ENCODE measurements at regions not wholly inside any gene's neighbourhood (a gene's known extent, or its start where the extent isn't known, plus 50 kb on each side); places are given as distances from the start of the nearest gene placed in this dataset.

DNA sequence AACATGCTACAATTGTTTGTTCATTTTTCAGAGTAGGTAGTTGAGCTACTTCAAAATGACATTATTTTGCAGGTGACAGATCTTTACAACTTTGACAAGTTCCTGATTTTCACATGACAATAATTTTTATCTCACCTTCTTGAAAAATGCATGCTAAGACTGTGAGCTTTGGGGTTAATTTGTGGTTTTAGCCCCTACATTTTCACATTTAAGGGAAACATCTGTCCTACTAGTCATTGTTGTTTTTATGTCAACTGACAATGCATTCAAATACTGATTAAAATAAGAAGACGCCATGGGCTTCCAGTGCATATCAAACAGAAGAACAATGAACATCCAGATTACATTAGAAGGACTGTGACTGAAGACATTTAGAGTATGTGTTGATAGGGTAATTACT lies 1470.8 kb upstream of the TENM4 start:
- Mint-ChIP-seq H3K9me3 (peaks cover 0 to 38% (median 5%) of the 10 kb centered on the region in 9 donors), H3K36me3 (no peaks in the 10 kb centered on the region), H3K4me3 (no peak overlapping the region), H3K4me1 (no peaks in the 10 kb centered on the region), H3K27ac (no peak overlapping the region), H3K27me3 (no peaks in the 10 kb centered on the region)
- POLR2A ChIA-PET = no interaction called here
- ATAC-seq (no peak), DNase-seq (no peak)

DNA sequence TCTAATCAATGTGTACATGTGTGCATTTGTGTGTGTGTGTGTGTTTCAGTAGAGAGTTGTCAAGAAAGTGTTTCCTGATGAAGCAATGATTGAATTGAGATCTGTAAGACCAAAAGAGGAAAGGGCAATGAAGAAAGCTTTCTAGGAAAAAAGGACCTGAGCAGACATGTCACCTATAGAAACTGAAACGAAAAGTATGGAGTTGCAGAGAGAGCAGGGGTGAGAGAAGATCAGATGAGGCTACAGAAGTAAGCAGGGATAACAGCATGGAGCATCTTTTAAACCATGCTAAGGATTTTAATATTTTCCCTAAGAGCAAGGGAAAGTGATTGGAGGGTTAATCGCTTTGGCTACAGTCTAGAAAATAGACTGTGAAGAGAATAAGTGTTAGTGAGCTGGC lies 1459.4 kb upstream of the TENM4 start:
- Mint-ChIP-seq H3K9me3 (peaks cover 2 to 20% (median 12%) of the 10 kb centered on the region in 9 donors), H3K27ac (no peak overlapping the region), H3K27me3 (no peaks in the 10 kb centered on the region), H3K4me3 (no peak overlapping the region), H3K36me3 (no peaks in the 10 kb centered on the region), H3K4me1 (no peaks in the 10 kb centered on the region)
- POLR2A ChIA-PET = no interaction called here
- DNase-seq (no peak), ATAC-seq (no peak)

DNA sequence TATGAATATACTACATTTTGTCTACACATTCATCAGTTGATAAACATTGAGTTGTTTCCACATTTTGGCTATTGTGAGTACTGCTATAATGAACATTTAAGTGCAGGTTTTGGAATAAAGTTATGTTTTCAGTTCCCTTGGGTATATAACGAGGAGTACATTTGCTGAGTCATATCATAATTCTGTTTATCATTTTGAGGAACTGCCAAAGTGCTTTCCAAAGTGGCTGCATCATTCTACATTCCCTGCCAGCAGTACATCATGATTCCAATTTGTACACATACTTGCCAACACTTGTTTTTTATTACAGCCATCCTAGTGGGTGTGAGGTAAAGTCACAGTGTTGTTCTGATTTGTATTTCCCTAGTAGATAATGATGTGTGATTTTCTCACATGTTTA lies 1458.6 kb upstream of the TENM4 start:
- no peak for ATAC-seq
- Mint-ChIP-seq H3K4me1 (no peaks in the 10 kb centered on the region), H3K27me3 (no peaks in the 10 kb centered on the region), H3K4me3 (no peak overlapping the region), H3K9me3 (peaks cover 2 to 19% (median 11%) of the 10 kb centered on the region in 9 donors), H3K27ac (no peak overlapping the region), H3K36me3 (no peaks in the 10 kb centered on the region)
- DNase-seq = no peak
- POLR2A ChIA-PET = no interaction called here

DNA sequence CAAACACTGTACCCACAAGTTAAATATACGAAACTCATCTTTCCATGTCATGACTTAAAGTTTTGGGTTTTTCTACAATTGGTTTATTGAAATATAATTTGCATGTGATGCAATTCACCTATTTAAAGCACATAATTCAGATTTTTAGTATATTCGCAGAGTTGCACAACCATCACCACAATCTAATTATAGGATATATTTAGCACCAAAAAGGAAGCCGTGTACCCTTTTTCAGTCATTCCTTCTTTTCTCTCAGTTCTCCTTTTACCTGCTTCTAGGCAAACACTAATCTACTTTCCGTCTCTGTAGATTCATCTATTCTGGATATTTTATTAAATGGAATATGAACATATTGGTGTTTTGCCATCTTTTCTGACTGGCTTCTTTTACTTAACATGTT lies 1458.1 kb upstream of the TENM4 start:
- no peak overlapping the region for H3K4me3 Mint-ChIP-seq
- ATAC-seq = no peak

DNA sequence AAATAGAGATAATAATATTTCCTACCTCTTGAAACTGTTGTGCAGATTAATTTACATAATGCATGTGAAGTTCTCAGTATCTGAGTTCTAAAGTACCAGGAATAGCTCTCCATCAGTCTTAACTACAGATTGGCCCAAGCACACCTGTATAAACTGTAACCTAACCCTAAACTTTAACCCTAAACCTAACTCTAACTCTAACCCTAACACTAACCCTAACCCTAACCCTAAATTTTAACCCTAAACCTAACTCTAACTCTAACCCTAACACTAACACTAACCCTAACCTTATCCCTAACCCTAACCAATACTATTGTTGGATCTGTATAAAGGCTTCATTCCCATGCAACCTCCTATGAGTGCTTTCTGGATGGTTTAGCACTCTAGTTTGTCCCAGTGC lies 1445.9 kb upstream of the TENM4 start:
- no peaks in the 10 kb centered on the region for H3K4me1 Mint-ChIP-seq
- ATAC-seq = no peak
- DNase-seq = no peak

More for the DNA sequence above, 1458.1 kb upstream of the TENM4 start:
- H3K36me3 Mint-ChIP-seq = no peaks in the 10 kb centered on the region
- H3K4me1 Mint-ChIP-seq = no peaks in the 10 kb centered on the region
- POLR2A ChIA-PET = no interaction called here
- no peaks in the 10 kb centered on the region for H3K27me3 Mint-ChIP-seq
- no peak for DNase-seq
- peaks cover under 1 to 17% (median 11%) of the 10 kb centered on the region in 9 donors for H3K9me3 Mint-ChIP-seq
- no peak overlapping the region for H3K27ac Mint-ChIP-seq

DNA sequence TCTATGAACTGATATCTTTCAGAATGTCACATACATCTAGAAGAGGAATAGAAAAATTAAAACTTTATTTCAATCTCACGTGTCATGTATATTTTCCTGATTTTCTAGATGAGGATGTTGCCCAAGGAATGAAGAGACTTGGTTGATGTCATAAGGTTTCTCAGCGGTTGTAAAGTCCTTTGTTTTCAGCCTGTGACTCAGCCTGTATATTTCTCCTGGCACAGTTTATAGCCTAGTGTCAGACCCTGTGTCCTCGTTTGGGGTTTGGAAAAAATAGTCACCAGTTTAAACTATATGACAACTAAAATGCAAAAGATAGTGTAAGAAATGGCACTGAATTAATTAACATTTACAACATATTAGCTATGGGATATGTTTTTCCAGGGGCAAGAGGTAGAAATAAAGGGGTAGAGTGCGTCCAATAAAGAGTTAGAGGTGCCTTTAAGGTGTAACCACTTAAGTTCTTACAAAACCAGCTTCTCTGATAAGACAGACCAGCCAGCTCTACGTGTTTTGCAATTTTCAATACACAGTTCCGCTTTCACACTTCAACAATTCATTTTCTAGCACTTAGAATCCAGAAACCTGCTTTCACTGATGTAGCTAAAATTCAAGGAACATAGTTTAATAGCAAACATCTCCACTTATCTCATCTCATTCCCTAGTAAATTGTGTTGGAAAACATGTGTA lies 1432.6 kb upstream of the TENM4 start:
- no peak for ATAC-seq
- POLR2A ChIA-PET = no interaction called here
- Mint-ChIP-seq H3K27ac (no peak overlapping the region), H3K9me3 (peaks cover 0 to 13% (median 9%) of the 10 kb centered on the region in 9 donors), H3K4me1 (no peaks in the 10 kb centered on the region), H3K36me3 (no peaks in the 10 kb centered on the region), H3K27me3 (no peaks in the 10 kb centered on the region), H3K4me3 (no peak overlapping the region)
- DNase-seq = no peak

More for the DNA sequence above, 1445.9 kb upstream of the TENM4 start:
- Mint-ChIP-seq H3K9me3 (peaks cover 0 to 23% (median 8%) of the 10 kb centered on the region in 9 donors), H3K27me3 (no peaks in the 10 kb centered on the region), H3K27ac (no peak overlapping the region), H3K36me3 (no peaks in the 10 kb centered on the region), H3K4me3 (no peak overlapping the region)
- POLR2A ChIA-PET = no interaction called here

DNA sequence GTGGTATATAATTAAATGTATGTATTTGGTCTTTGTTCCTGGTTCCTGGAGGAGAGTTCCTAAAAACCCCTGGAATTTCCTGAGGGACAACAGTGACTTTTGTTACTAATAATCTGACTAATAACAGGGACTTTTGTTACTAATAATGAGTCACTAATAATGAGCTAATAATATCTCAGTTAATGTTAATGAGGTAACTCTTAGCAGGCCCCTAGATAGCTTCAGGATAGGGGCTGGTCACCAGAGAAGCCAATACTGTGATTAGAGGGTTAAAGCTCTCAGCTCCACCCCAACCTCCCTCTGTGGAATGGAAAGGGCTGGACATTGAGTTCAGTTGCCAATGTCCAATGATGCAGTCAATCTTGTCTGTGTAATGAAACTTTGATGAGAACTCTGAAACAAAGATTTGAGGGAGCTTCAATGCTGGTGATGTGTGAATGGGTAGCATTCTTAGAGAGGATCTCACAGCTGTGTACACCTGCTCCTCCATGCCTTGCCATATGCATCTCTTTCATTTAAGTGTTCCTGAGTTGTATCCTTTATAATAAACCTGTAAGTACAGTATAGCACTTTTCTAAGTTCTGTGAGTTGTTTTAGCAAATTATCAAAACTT lies 1431.4 kb upstream of the TENM4 start:
- no peak for ATAC-seq
- H3K27ac Mint-ChIP-seq = no peak overlapping the region
- POLR2A ChIA-PET = no interaction called here

DNA sequence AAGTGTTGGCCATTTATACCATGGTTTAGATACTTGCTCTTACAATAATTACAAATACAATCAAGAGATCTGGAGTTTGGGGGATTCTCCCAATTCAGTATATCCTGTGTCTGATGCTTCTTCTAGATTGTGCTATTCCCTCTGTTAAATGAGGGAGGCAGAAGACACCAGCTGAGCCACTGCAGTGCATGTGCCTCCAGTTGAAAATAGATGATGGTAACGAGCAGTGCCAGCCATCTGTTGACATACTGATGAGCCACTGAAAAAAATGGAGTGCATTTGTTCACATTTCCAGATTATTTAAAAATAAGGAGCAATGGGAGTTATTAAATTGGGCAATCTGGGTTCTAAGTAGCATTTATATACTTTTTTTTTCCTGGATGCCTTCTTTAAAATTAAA lies 1428.0 kb upstream of the TENM4 start:
- H3K4me1 Mint-ChIP-seq = peaks cover 0 to 1% (median 0%) of the 10 kb centered on the region in 4 donors
- POLR2A ChIA-PET = no interaction called here
- no peak overlapping the region for H3K4me3 Mint-ChIP-seq
- no peak for DNase-seq
- no peak overlapping the region for H3K27ac Mint-ChIP-seq
- H3K27me3 Mint-ChIP-seq = no peaks in the 10 kb centered on the region
- ATAC-seq = no peak
- no peaks in the 10 kb centered on the region for H3K36me3 Mint-ChIP-seq
- H3K9me3 Mint-ChIP-seq = peaks cover 0 to 17% (median 7%) of the 10 kb centered on the region in 9 donors

More for the DNA sequence above, 1431.4 kb upstream of the TENM4 start:
- Mint-ChIP-seq H3K4me1 (no peaks in the 10 kb centered on the region), H3K9me3 (peaks cover 0 to 17% (median 10%) of the 10 kb centered on the region in 9 donors), H3K36me3 (no peaks in the 10 kb centered on the region), H3K4me3 (no peak overlapping the region), H3K27me3 (no peaks in the 10 kb centered on the region)
- no peak for DNase-seq

DNA sequence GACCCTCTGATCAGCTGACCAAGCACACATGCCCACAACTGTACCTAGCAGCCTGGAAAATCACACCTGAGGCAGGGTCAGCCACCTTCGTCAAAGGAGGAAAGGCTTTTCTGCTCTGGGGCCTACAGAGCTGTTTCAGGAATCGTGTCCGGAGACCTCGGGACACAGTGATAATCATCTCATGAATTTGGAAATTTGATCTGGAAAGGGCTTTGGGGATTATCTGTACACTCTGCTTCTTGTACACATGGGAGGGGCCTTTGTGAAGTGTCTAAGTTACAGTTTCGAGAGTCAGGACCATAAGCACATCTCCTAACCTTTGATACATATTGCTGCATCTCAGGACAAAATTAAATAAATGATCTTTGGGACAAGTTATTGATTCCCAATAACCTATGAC lies 1421.2 kb upstream of the TENM4 start:
- no peaks in the 10 kb centered on the region for H3K36me3 Mint-ChIP-seq
- H3K27ac Mint-ChIP-seq = no peak overlapping the region
- no peak for DNase-seq
- no peaks in the 10 kb centered on the region for H3K27me3 Mint-ChIP-seq
- H3K9me3 Mint-ChIP-seq = peaks cover 0 to 17% (median 3%) of the 10 kb centered on the region in 9 donors
- no peak for ATAC-seq
- H3K4me3 Mint-ChIP-seq = no peak overlapping the region
- H3K4me1 Mint-ChIP-seq = peaks cover 0 to 1% (median 0%) of the 10 kb centered on the region in 4 donors
- POLR2A ChIA-PET = no interaction called here

DNA sequence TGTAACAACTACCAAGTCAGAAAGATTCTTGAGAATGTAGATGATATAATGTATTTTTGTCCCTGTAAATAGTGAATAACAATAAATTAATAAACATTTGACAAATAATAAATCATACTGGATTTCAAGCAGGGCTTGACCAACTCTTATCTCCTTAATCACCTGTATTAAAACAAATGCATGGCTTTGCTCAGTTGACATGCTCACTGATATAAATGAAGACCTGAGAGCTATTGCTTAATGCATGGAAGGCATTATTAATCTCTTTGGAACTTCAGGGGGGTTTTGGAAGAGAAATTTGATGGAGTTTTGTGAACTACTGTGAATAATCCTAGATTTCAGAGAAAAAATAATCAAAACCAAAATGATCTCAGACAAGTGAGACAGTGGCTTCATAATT lies 1420.4 kb upstream of the TENM4 start:
- Mint-ChIP-seq H3K27ac (no peak overlapping the region), H3K4me3 (no peak overlapping the region), H3K36me3 (no peaks in the 10 kb centered on the region), H3K27me3 (no peaks in the 10 kb centered on the region), H3K4me1 (peaks cover 0 to 1% (median 0%) of the 10 kb centered on the region in 4 donors), H3K9me3 (peaks cover 0 to 12% (median 0%) of the 10 kb centered on the region in 9 donors)
- DNase-seq (no peak), ATAC-seq (no peak)
- POLR2A ChIA-PET = no interaction called here

DNA sequence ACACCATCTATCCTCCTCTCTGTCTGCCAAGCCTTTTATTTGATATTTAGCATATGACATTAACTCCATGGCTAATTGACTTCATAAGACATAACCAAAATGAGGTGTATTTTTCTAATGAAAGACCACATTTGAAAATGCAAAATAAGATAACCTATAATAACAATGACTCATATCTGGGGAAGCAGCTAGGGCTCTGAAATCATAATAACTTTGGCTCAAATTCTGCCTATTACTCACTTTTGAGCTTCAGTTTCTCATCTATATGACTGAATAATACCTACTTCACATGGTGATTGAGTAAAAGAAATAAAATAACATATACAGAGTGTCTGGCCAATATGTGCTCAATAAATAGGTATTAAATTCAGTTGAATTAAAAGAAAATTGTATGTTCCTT lies 1419.8 kb upstream of the TENM4 start:
- H3K4me1 Mint-ChIP-seq = peaks cover 0 to 1% (median 0%) of the 10 kb centered on the region in 4 donors
- ATAC-seq (no peak), DNase-seq (no peak)
- POLR2A ChIA-PET = no interaction called here
- H3K27ac Mint-ChIP-seq = no peak overlapping the region
- no peak overlapping the region for H3K4me3 Mint-ChIP-seq
- H3K27me3 Mint-ChIP-seq = no peaks in the 10 kb centered on the region
- H3K36me3 Mint-ChIP-seq = no peaks in the 10 kb centered on the region
- peaks cover 0 to 8% (median 0%) of the 10 kb centered on the region in 9 donors for H3K9me3 Mint-ChIP-seq

DNA sequence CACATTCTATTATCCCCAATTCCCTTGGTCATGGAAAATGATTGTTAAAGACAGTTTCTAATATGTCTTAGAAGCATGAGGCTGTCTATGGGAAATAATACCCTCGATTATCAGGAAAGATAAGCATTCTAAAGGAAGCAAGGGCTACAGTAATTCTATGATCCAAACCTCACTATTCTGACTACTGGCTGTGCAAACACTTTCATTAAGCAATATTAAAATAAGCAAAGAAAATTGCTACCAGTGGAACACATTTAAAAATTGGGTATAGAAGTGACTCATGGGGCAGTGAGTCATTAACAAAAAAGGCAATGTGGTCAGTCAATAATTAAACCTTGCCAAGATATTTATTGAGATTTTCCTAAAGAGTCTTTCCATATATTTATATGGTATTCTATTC lies 1415.2 kb upstream of the TENM4 start:
- no peak for DNase-seq
- no peaks in the 10 kb centered on the region for H3K36me3 Mint-ChIP-seq
- H3K27me3 Mint-ChIP-seq = no peaks in the 10 kb centered on the region
- no peak overlapping the region for H3K27ac Mint-ChIP-seq
- no peak for ATAC-seq
- POLR2A ChIA-PET = no interaction called here
- H3K9me3 Mint-ChIP-seq = peaks cover 0 to 7% (median 2%) of the 10 kb centered on the region in 9 donors
- H3K4me3 Mint-ChIP-seq = no peak overlapping the region
- no peaks in the 10 kb centered on the region for H3K4me1 Mint-ChIP-seq

DNA sequence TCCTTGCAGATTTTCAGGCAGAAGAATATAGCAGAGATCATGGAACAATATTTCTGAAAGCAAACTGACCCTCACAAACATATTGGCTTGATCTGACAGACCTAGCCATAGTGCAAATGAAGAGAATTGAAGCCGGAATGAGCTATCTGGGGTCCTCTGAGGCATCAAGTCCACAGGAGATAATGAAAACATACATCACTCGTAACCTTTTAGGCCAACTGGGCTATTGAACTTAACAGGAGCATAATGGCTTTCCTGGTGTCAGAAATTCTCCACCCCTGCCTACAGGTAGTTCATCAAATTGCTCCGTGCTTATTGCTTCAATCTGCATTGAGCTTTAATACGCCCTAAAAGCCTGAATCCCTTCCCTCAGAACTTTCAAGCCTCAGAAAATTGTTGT lies 1414.6 kb upstream of the TENM4 start:
- H3K36me3 Mint-ChIP-seq = no peaks in the 10 kb centered on the region
- H3K4me1 Mint-ChIP-seq = no peaks in the 10 kb centered on the region
- POLR2A ChIA-PET = no interaction called here
- H3K27ac Mint-ChIP-seq = no peak overlapping the region
- H3K9me3 Mint-ChIP-seq = peaks cover 0 to 9% (median 3%) of the 10 kb centered on the region in 9 donors
- H3K27me3 Mint-ChIP-seq = no peaks in the 10 kb centered on the region
- H3K4me3 Mint-ChIP-seq = no peak overlapping the region
- ATAC-seq = no peak
- DNase-seq = no peak

DNA sequence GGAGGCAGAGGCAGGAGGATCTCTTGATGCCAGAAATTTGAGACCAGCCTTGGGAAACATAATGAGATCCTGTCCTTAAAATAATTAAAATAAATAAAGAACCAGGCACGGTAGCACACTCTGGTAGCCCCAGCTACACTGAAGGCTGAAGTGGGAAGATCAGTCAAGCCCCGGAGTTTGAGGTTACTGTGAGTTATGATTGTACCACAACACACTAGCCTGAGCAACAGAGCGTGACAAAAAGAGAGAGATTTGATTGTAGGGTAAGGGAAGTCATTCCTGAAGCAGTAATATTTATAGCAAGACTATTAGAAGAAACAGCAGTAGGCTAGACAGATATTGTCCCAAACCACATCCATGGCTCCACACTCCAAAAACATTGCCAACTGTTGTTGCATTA lies 1408.4 kb upstream of the TENM4 start:
- Mint-ChIP-seq H3K9me3 (peaks cover 0 to 14% (median 9%) of the 10 kb centered on the region in 9 donors), H3K4me3 (no peak overlapping the region), H3K27ac (no peak overlapping the region), H3K36me3 (peaks cover 0 to 6% (median 0%) of the 10 kb centered on the region in 3 donors), H3K27me3 (no peaks in the 10 kb centered on the region), H3K4me1 (no peaks in the 10 kb centered on the region)
- POLR2A ChIA-PET = no interaction called here
- no peak for DNase-seq
- ATAC-seq = no peak
